GM21367 (cell line): ENCODE measurements at regions not wholly inside any gene's neighbourhood (a gene's known extent, or its start where the extent isn't known, plus 50 kb on each side); places are given as distances from the start of the nearest gene placed in this dataset.
A peak's percentile ranks its signal among the peaks of the same experiment; 100 is the strongest.
"Not testable (repeated sequence)": the region's sequence is repeated elsewhere in the genome, so short reads cannot be mapped to it uniquely, and the experiment has no call there.

ENCODE experiments used
- ATAC-seq: cut with Tn5 transposase; IDR thresholded peaks from one replicate; pipeline ENCODE4 v1.9.1; 2021; ENCODE audit not compliant: unreplicated experiment

- not testable (repeated sequence) for ATAC-seq
Measured at GRCh38 chr7:66456431-66456830, 172.2 kb upstream of the KCTD7 start.

- not testable (repeated sequence) for ATAC-seq
Measured at GRCh38 chr7:66458991-66459390, 169.7 kb upstream of the KCTD7 start.

GRCh38 chr7:66459783-66460413 is 168.8 kb upstream of the KCTD7 start:
- ATAC-seq = not testable (repeated sequence)

GRCh38 chr7:66460921-66461361 is 167.7 kb upstream of the KCTD7 start:
- ATAC-seq = no peak

- not testable (repeated sequence) for ATAC-seq
Measured at GRCh38 chr7:66461397-66461796, 167.3 kb upstream of the KCTD7 start.

GRCh38 chr7:66462831-66463230 is 165.8 kb upstream of the KCTD7 start:
- ATAC-seq = not testable (repeated sequence)

GRCh38 chr7:66464059-66464458 is 164.6 kb upstream of the KCTD7 start:
- ATAC-seq = no peak

- no peak for ATAC-seq
Measured at GRCh38 chr7:66466081-66466600, 162.5 kb upstream of the KCTD7 start.

- no peak for ATAC-seq
Measured at GRCh38 chr7:66467887-66468286, 160.8 kb upstream of the KCTD7 start.

- ATAC-seq = not testable (repeated sequence)
Measured at GRCh38 chr7:66473064-66473463, 155.6 kb upstream of the KCTD7 start.

- ATAC-seq = no peak
Measured at GRCh38 chr7:66474441-66474840, 154.2 kb upstream of the KCTD7 start.

- ATAC-seq = not testable (repeated sequence)
Measured at GRCh38 chr7:66476056-66476455, 152.6 kb upstream of the KCTD7 start.

- ATAC-seq = not testable (repeated sequence)
Measured at GRCh38 chr7:66477822-66478397, 150.8 kb upstream of the KCTD7 start.

- not testable (repeated sequence) for ATAC-seq
Measured at GRCh38 chr7:66481229-66481628, 147.5 kb upstream of the KCTD7 start.

GRCh38 chr7:66489065-66489464 is 139.6 kb upstream of the KCTD7 start:
- ATAC-seq = not testable (repeated sequence)

GRCh38 chr7:66489741-66490140 is 138.9 kb upstream of the KCTD7 start:
- ATAC-seq = not testable (repeated sequence)

GRCh38 chr7:66490979-66491378 is 137.7 kb upstream of the KCTD7 start:
- not testable (repeated sequence) for ATAC-seq

- not testable (repeated sequence) for ATAC-seq
Measured at GRCh38 chr7:66492405-66492804, 136.3 kb upstream of the KCTD7 start.

GRCh38 chr7:66493235-66494205 is 135.2 kb upstream of the KCTD7 start:
- peak; percentile 97 for ATAC-seq

- no peak for ATAC-seq
Measured at GRCh38 chr7:66497346-66497745, 131.3 kb upstream of the KCTD7 start.

GRCh38 chr7:66500087-66500486 is 128.6 kb upstream of the KCTD7 start:
- ATAC-seq = no peak
